Vagina (tissue), 2 donors: ENCODE measurements at regions not wholly inside any gene's neighbourhood (a gene's known extent, or its start where the extent isn't known, plus 50 kb on each side); places are given as distances from the start of the nearest gene placed in this dataset.

Experiments used
- DNase-seq, 2 donors: peaks; one replicate each; pipeline ENCODE4 v3.0.0-alpha.2; 2017; ENCODE audit errors: extremely low spot score in 2 of 2
- H3K27ac ChIP-seq: fragments of 200-600 bp; sonication (generic); one replicate; pipeline ENCODE4 v1.5.1; 2019
- H3K27me3 ChIP-seq: fragments of 200-600 bp; sonication (generic); one replicate; pipeline ENCODE4 v1.5.1; 2019
- H3K36me3 ChIP-seq, 2 donors: fragments of 200-600 bp; sonication (generic); one replicate each; pipeline ENCODE4 v1.5.1; 2017 to 2019
- H3K4me1 ChIP-seq: fragments of 200-600 bp; sonication (generic); one replicate; pipeline ENCODE4 v1.5.1; 2019
- H3K4me3 ChIP-seq, 2 donors: fragments of 200-600 bp; sonication (generic); 1 replicate in 1 of 2; 2 replicates in 1 of 2; pipeline ENCODE4 v1.5.1; 2016 to 2019
- H3K9me3 ChIP-seq: fragments of 200-600 bp; sonication (generic); one replicate; pipeline ENCODE4 v1.5.1; 2019
- CTCF ChIP-seq, 3 experiments: fragments of 450-650 bp in 2 of 3; fragments of 200-600 bp in 1 of 3; sonication (generic) in 1 of 3; IDR thresholded peaks; one replicate each; pipeline ENCODE4 v1.5.1; 2017 to 2019; ENCODE audit warnings: antibody characterized with exemption in 3 of 3, mild to moderate bottlenecking in 2 of 3, moderate library complexity in 2 of 3
- POLR2A ChIP-seq, 2 donors: fragments of 450-650 bp; IDR thresholded peaks; one replicate each; pipeline ENCODE4 v1.6.1; 2017; ENCODE audit warnings: antibody characterized with exemption in 2 of 2, mild to moderate bottlenecking in 2 of 2, moderate library complexity in 2 of 2
- POLR2AphosphoS5 ChIP-seq, 2 donors: sonication (generic); formaldehyde crosslinking; IDR thresholded peaks; one replicate each; pipeline ENCODE4 v1.9.0; 2017; ENCODE audit warnings: antibody characterized with exemption in 2 of 2, mild to moderate bottlenecking in 2 of 2, low read depth in 1 of 2; ENCODE audit not compliant: insufficient read depth in 1 of 2
- intact Hi-C: fragments of 100-400 bp; cut with DNase I; formaldehyde crosslinking; loops from one replicate; pipeline ENCODE4 v1.15.1; 2023

- no peak for TF ChIP-seq POLR2A (IDR thresholded peaks at IDR 0.05)
- no peak for TF ChIP-seq POLR2AphosphoS5 (IDR thresholded peaks at IDR 0.05; ENCODE audit: insufficient read depth in 1 of 2, low read depth in 1 of 2)
- no peak for TF ChIP-seq CTCF (IDR thresholded peaks at IDR 0.05)
- no peak for DNase-seq
- Histone ChIP-seq H3K4me3 (no peak overlapping the region), H3K4me1 (peaks cover 7% of the 10 kb centered on the region), H3K27ac (no peak overlapping the region), H3K36me3 (no peaks in the 10 kb centered on the region), H3K27me3 (no peaks in the 10 kb centered on the region), H3K9me3 (no peaks in the 10 kb centered on the region)
- intact Hi-C loops = no loop called here
Measured at GRCh38 chr17:36717088-36717487, 115.7 kb downstream of the MRM1 start.

- Histone ChIP-seq H3K4me3 (no peak overlapping the region), H3K36me3 (no peaks in the 10 kb centered on the region), H3K27me3 (no peaks in the 10 kb centered on the region), H3K4me1 (peaks cover 14% of the 10 kb centered on the region), H3K27ac (no peak overlapping the region), H3K9me3 (no peaks in the 10 kb centered on the region)
- intact Hi-C loops = no loop called here
- no peak for TF ChIP-seq CTCF (IDR thresholded peaks at IDR 0.05)
- TF ChIP-seq POLR2AphosphoS5 (IDR thresholded peaks at IDR 0.05; ENCODE audit: insufficient read depth in 1 of 2, low read depth in 1 of 2) = no peak
- TF ChIP-seq POLR2A (IDR thresholded peaks at IDR 0.05) = no peak
- no peak for DNase-seq
Measured at GRCh38 chr17:36720131-36720530, 118.7 kb downstream of the MRM1 start.

GRCh38 chr17:36721560-36722120 is 120.3 kb downstream of the MRM1 start:
- Histone ChIP-seq H3K27me3 (no peaks in the 10 kb centered on the region), H3K4me3 (peak overlapping the region; percentile 43 to 45), H3K36me3 (no peaks in the 10 kb centered on the region), H3K27ac (peak overlapping the region; percentile 38), H3K4me1 (peaks cover 14% of the 10 kb centered on the region), H3K9me3 (no peaks in the 10 kb centered on the region)
- TF ChIP-seq POLR2AphosphoS5 (IDR thresholded peaks at IDR 0.05; ENCODE audit: insufficient read depth in 1 of 2, low read depth in 1 of 2) = no peak
- no peak for TF ChIP-seq POLR2A (IDR thresholded peaks at IDR 0.05)
- TF ChIP-seq CTCF (IDR thresholded peaks at IDR 0.05) = no peak
- DNase-seq = no peak
- intact Hi-C loops = no loop called here

- TF ChIP-seq POLR2A (IDR thresholded peaks at IDR 0.05) = no peak
- no peak for TF ChIP-seq POLR2AphosphoS5 (IDR thresholded peaks at IDR 0.05; ENCODE audit: insufficient read depth in 1 of 2, low read depth in 1 of 2)
- TF ChIP-seq CTCF (IDR thresholded peaks at IDR 0.05) = no peak
- no peak for DNase-seq
- H3K27me3 ChIP-seq = no peaks in the 10 kb centered on the region
- peaks cover 14% of the 10 kb centered on the region for H3K4me1 ChIP-seq
- peak overlapping the region; percentile 38 for H3K27ac ChIP-seq
- peak overlapping the region; percentile 43 to 45 for H3K4me3 ChIP-seq
- intact Hi-C loops = no loop called here
- H3K36me3 ChIP-seq = no peaks in the 10 kb centered on the region
- no peaks in the 10 kb centered on the region for H3K9me3 ChIP-seq
Measured at GRCh38 chr17:36722121-36722902, 120.9 kb downstream of the MRM1 start.

GRCh38 chr17:36722903-36723263 is 121.5 kb downstream of the MRM1 start:
- peak overlapping the region; percentile 38 for H3K27ac ChIP-seq
- no peaks in the 10 kb centered on the region for H3K27me3 ChIP-seq
- peak overlapping the region; percentile 43 to 45 for H3K4me3 ChIP-seq
- TF ChIP-seq POLR2A (IDR thresholded peaks at IDR 0.05) = no peak
- TF ChIP-seq CTCF (IDR thresholded peaks at IDR 0.05) = no peak
- TF ChIP-seq POLR2AphosphoS5 (IDR thresholded peaks at IDR 0.05; ENCODE audit: insufficient read depth in 1 of 2, low read depth in 1 of 2) = no peak
- DNase-seq = no peak
- intact Hi-C loops = no loop called here
- H3K9me3 ChIP-seq = no peaks in the 10 kb centered on the region
- peaks cover 14% of the 10 kb centered on the region for H3K4me1 ChIP-seq
- H3K36me3 ChIP-seq = no peaks in the 10 kb centered on the region
